ENCODE measurements at regions not wholly inside any gene's neighbourhood (a gene's known extent, or its start where the extent isn't known, plus 50 kb on each side); places are given as distances from the start of the nearest gene placed in this dataset.

GRCh38 chr13:111503905-111504695, 183.7 kb downstream of the TEX29 start:
- TF ChIP-seq POLR2A (IDR thresholded peaks at IDR 0.05): no peak
- TF ChIP-seq, protein P1, sequence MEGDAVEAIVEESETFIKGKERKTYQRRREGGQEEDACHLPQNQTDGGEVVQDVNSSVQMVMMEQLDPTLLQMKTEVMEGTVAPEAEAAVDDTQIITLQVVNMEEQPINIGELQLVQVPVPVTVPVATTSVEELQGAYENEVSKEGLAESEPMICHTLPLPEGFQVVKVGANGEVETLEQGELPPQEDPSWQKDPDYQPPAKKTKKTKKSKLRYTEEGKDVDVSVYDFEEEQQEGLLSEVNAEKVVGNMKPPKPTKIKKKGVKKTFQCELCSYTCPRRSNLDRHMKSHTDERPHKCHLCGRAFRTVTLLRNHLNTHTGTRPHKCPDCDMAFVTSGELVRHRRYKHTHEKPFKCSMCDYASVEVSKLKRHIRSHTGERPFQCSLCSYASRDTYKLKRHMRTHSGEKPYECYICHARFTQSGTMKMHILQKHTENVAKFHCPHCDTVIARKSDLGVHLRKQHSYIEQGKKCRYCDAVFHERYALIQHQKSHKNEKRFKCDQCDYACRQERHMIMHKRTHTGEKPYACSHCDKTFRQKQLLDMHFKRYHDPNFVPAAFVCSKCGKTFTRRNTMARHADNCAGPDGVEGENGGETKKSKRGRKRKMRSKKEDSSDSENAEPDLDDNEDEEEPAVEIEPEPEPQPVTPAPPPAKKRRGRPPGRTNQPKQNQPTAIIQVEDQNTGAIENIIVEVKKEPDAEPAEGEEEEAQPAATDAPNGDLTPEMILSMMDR (IDR thresholded peaks at IDR 0.05): no peak

All from testis (tissue), 2 donors.